ENCODE measurements at regions not wholly inside any gene's neighbourhood (a gene's known extent, or its start where the extent isn't known, plus 50 kb on each side); places are given as distances from the start of the nearest gene placed in this dataset.

GRCh38 chr7:17523813-17524739 lies 225.6 kb downstream of the AHR start:
- TF ChIP-seq CTCF (IDR thresholded peaks at IDR 0.05) = no peak
- no peak overlapping the region for H3K4me3 ChIP-seq
- no peaks in the 10 kb centered on the region for H3K36me3 ChIP-seq
- H3K9me3 ChIP-seq = no peaks in the 10 kb centered on the region
- no peak for ATAC-seq (ENCODE audit: insufficient number of reproducible peaks, low FRiP score, low read depth)
- H3K4me1 ChIP-seq (ENCODE audit: control insufficient read depth in 1 of 2, low read depth in 2 of 2) = peaks cover 44 to 47% of the 10 kb centered on the region in 2 donors
- peak overlapping the region in 1 of 2 donors; percentile 45 for H3K27ac ChIP-seq
- no peaks in the 10 kb centered on the region for H3K27me3 ChIP-seq (replicated peaks; ENCODE audit: insufficient read depth)
- DNase-seq (ENCODE audit: low spot score) = no peak

GRCh38 chr7:17524746-17525145 lies 226.3 kb downstream of the AHR start:
- Histone ChIP-seq H3K27ac (peak overlapping the region in 1 of 2 donors; percentile 45), H3K4me3 (no peak overlapping the region), H3K9me3 (no peaks in the 10 kb centered on the region), H3K27me3 (replicated peaks; ENCODE audit: insufficient read depth) (no peaks in the 10 kb centered on the region), H3K36me3 (no peaks in the 10 kb centered on the region), H3K4me1 (ENCODE audit: control insufficient read depth in 1 of 2, low read depth in 2 of 2) (peaks cover 44 to 47% of the 10 kb centered on the region in 2 donors)
- DNase-seq (ENCODE audit: low spot score) (no peak), ATAC-seq (ENCODE audit: insufficient number of reproducible peaks, low FRiP score, low read depth) (no peak)
- no peak for TF ChIP-seq CTCF (IDR thresholded peaks at IDR 0.05)

- peaks cover 34 to 38% of the 10 kb centered on the region in 2 donors for H3K4me1 ChIP-seq (ENCODE audit: control insufficient read depth in 1 of 2, low read depth in 2 of 2)
- H3K9me3 ChIP-seq = no peaks in the 10 kb centered on the region
- TF ChIP-seq CTCF (IDR thresholded peaks at IDR 0.05) = no peak
- H3K4me3 ChIP-seq = no peak overlapping the region
- ATAC-seq (ENCODE audit: insufficient number of reproducible peaks, low FRiP score, low read depth) = no peak
- no peak overlapping the region for H3K27ac ChIP-seq
- no peak for DNase-seq (ENCODE audit: low spot score)
- no peaks in the 10 kb centered on the region for H3K27me3 ChIP-seq (replicated peaks; ENCODE audit: insufficient read depth)
- H3K36me3 ChIP-seq = no peaks in the 10 kb centered on the region
Measured at GRCh38 chr7:17526621-17527020, 228.2 kb downstream of the AHR start.

GRCh38 chr7:17528636-17529035 lies 230.2 kb downstream of the AHR start:
- TF ChIP-seq CTCF (IDR thresholded peaks at IDR 0.05) = no peak
- Histone ChIP-seq H3K4me1 (ENCODE audit: control insufficient read depth in 1 of 2, low read depth in 2 of 2) (peaks cover 18 to 22% of the 10 kb centered on the region in 2 donors), H3K4me3 (no peak overlapping the region), H3K27me3 (replicated peaks; ENCODE audit: insufficient read depth) (no peaks in the 10 kb centered on the region), H3K27ac (no peak overlapping the region), H3K9me3 (no peaks in the 10 kb centered on the region), H3K36me3 (no peaks in the 10 kb centered on the region)
- no peak for ATAC-seq (ENCODE audit: insufficient number of reproducible peaks, low FRiP score, low read depth)
- DNase-seq (ENCODE audit: low spot score) = no peak

- Histone ChIP-seq H3K4me3 (no peak overlapping the region), H3K4me1 (ENCODE audit: control insufficient read depth in 1 of 2, low read depth in 2 of 2) (peaks cover 3 to 6% of the 10 kb centered on the region in 2 donors), H3K36me3 (no peaks in the 10 kb centered on the region), H3K9me3 (no peaks in the 10 kb centered on the region), H3K27me3 (replicated peaks; ENCODE audit: insufficient read depth) (no peaks in the 10 kb centered on the region), H3K27ac (no peak overlapping the region)
- TF ChIP-seq CTCF (IDR thresholded peaks at IDR 0.05) = no peak
- DNase-seq (ENCODE audit: low spot score) (no peak), ATAC-seq (ENCODE audit: insufficient number of reproducible peaks, low FRiP score, low read depth) (peak; percentile 22)
Measured at GRCh38 chr7:17530244-17530643, 231.8 kb downstream of the AHR start.
